HEK293T (cell line): ENCODE measurements at regions not wholly inside any gene's neighbourhood (a gene's known extent, or its start where the extent isn't known, plus 50 kb on each side); places are given as distances from the start of the nearest gene placed in this dataset.

Experiments
- ARNT ChIP-seq: fragments of 450-650 bp; IDR thresholded peaks from 2 replicates; pipeline ENCODE4 v1.6.1; 2017; ENCODE audit warnings: mild to moderate bottlenecking
- CTBP1 ChIP-seq: fragments of 450-650 bp; IDR thresholded peaks from 2 replicates; pipeline ENCODE4 v1.6.1; 2016; ENCODE audit warnings: borderline replicate concordance

DNA sequence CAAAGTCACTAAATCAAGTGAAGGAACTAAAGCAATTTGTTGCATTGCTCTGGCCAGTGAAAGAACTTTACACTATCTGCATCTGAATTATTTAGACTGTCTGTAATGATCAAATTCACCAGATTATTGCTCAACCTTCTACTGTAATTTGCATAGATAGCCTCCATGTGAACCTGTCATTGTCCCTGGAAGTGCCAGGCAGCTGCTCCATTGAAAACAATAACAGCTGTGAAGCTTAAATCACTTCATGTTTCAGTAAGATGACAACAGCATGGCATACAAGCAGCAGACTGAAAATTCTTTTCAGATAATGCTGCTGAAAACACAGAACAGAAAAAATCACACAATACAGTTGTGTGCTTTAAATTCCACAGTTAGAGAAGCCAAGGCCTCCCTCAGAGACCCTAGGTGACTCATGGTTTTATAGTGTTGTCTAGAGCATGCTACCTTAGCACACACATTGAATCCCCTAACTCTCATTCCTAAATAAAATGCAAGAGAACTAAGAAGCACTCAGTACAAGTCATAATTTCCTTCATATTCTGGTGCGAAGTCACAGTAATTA is 248.9 kb downstream of the TPBG start:
- TF ChIP-seq ARNT, result no peak
- TF ChIP-seq CTBP1, result no peak
